Prostate gland (tissue), 2 donors: ENCODE measurements at regions not wholly inside any gene's neighbourhood (a gene's known extent, or its start where the extent isn't known, plus 50 kb on each side); places are given as distances from the start of the nearest gene placed in this dataset.

Experiments used
- DNase-seq: peaks from one replicate; pipeline ENCODE4 v3.0.0-alpha.2; 2019; ENCODE audit warnings: low spot score
- H3K27ac ChIP-seq, 2 donors: fragments of 200-600 bp; sonication (generic); 2 replicates each; pipeline ENCODE4 v1.5.1; 2017 to 2019
- H3K27me3 ChIP-seq: fragments of 200-600 bp; sonication (generic); replicated peaks from 2 replicates; pipeline ENCODE4 v1.5.1; 2019; ENCODE audit not compliant: insufficient read depth
- H3K36me3 ChIP-seq, 2 donors: fragments of 200-600 bp; sonication (generic); 1 replicate in 1 of 2; 2 replicates in 1 of 2; pipeline versions ENCODE4 v1.5.1 to v1.8.1; 2017 to 2019
- H3K4me1 ChIP-seq: fragments of 200-600 bp; sonication (generic); replicated peaks from 2 replicates; pipeline ENCODE4 v1.5.1; 2019
- H3K4me3 ChIP-seq, 2 donors: fragments of 200-600 bp; sonication (generic); 2 replicates each; pipeline ENCODE4 v1.5.1; 2017 to 2019
- H3K9me3 ChIP-seq: fragments of 200-600 bp; sonication (generic); 2 replicates; pipeline ENCODE4 v1.5.1; 2017
- CTCF ChIP-seq, 4 experiments: fragments of 200-600 bp in 2 of 4; fragments of 450-650 bp in 2 of 4; sonication (generic) in 2 of 4; IDR thresholded peaks; 1 replicate in 3 of 4; 2 replicates in 1 of 4; pipeline ENCODE4 v1.5.1; 2016 to 2019; ENCODE audit warnings: antibody characterized with exemption in 4 of 4, mild to moderate bottlenecking in 2 of 4, moderate library complexity in 2 of 4
- POLR2A ChIP-seq: fragments of 450-650 bp; IDR thresholded peaks from one replicate; pipeline ENCODE4 v1.6.1; 2016; ENCODE audit warnings: antibody characterized with exemption, mild to moderate bottlenecking
- POLR2AphosphoS5 ChIP-seq: sonication (generic); formaldehyde crosslinking; IDR thresholded peaks from one replicate; pipeline ENCODE4 v1.6.1; 2017; ENCODE audit warnings: antibody characterized with exemption
- WGBS: methylation state at CpG from one replicate; pipeline ENCODE4 v1.1.5; 2018; 5-methylcytosine and 5-hydroxymethylcytosine counted together
- intact Hi-C: fragments of 100-400 bp; cut with DNase I; formaldehyde crosslinking; loops from one replicate; pipeline ENCODE4 v1.14.2; 2022

GRCh38 chr1:101356604-101357443, 120.0 kb downstream of the S1PR1 start:
- Histone ChIP-seq H3K4me1 (no peaks in the 10 kb centered on the region), H3K36me3 (no peaks in the 10 kb centered on the region), H3K4me3 (no peak overlapping the region), H3K27ac (no peak overlapping the region), H3K9me3 (no peaks in the 10 kb centered on the region), H3K27me3 (no peaks in the 10 kb centered on the region)
- intact Hi-C loops = loop anchor here (5.0 kb wide), 1 partner anchor 50 kb away; no protein-coding TSS in a partner anchor
- DNase-seq = no peak
- WGBS = 67% methylated on average over 5 of the region's 5 CpGs
- no peak for TF ChIP-seq CTCF (IDR thresholded peaks at IDR 0.05)
- no peak for TF ChIP-seq POLR2A
- TF ChIP-seq POLR2AphosphoS5 = no peak

GRCh38 chr1:101357444-101357986, 120.7 kb downstream of the S1PR1 start:
- H3K36me3 ChIP-seq = no peaks in the 10 kb centered on the region
- 24% methylated on average over 3 of the region's 4 CpGs for WGBS
- TF ChIP-seq POLR2A (no peak), CTCF (IDR thresholded peaks at IDR 0.05) (peak; percentile 15 to 77 (median 61)), POLR2AphosphoS5 (no peak)
- peak; percentile 55 for DNase-seq
- no peak overlapping the region for H3K27ac ChIP-seq
- H3K4me1 ChIP-seq = no peaks in the 10 kb centered on the region
- H3K27me3 ChIP-seq = no peaks in the 10 kb centered on the region
- H3K4me3 ChIP-seq = no peak overlapping the region
- no peaks in the 10 kb centered on the region for H3K9me3 ChIP-seq
- intact Hi-C loops = loop anchor here (5.0 kb wide), 1 partner anchor 50 kb away; no protein-coding TSS in a partner anchor

GRCh38 chr1:101360506-101360905, 123.7 kb downstream of the S1PR1 start:
- intact Hi-C loops = no loop called here
- Histone ChIP-seq H3K36me3 (no peaks in the 10 kb centered on the region), H3K27me3 (no peaks in the 10 kb centered on the region), H3K4me3 (no peak overlapping the region), H3K27ac (no peak overlapping the region), H3K4me1 (no peaks in the 10 kb centered on the region), H3K9me3 (no peaks in the 10 kb centered on the region)
- 84% methylated on average over 3 of the region's 3 CpGs for WGBS
- DNase-seq = no peak
- TF ChIP-seq CTCF (IDR thresholded peaks at IDR 0.05) (no peak), POLR2AphosphoS5 (no peak), POLR2A (no peak)

- Histone ChIP-seq H3K36me3 (no peaks in the 10 kb centered on the region), H3K9me3 (no peaks in the 10 kb centered on the region), H3K4me3 (no peak overlapping the region), H3K4me1 (no peaks in the 10 kb centered on the region), H3K27me3 (no peaks in the 10 kb centered on the region), H3K27ac (no peak overlapping the region)
- intact Hi-C loops = no loop called here
- no peak for TF ChIP-seq POLR2AphosphoS5
- TF ChIP-seq POLR2A = no peak
- TF ChIP-seq CTCF (IDR thresholded peaks at IDR 0.05) = no peak
- DNase-seq = no peak
These were observed 127.1 kb downstream of the S1PR1 start for GRCh38 chr1:101363891-101364318.
